RWPE1 (cell line): ENCODE measurements at regions not wholly inside any gene's neighbourhood (a gene's known extent, or its start where the extent isn't known, plus 50 kb on each side); places are given as distances from the start of the nearest gene placed in this dataset.

Experiments
- CTCF ChIA-PET: fragments of 350-600 bp; sonication (Branson Sonifier 250); formaldehyde crosslinking; extraction: SDS; loops from one replicate; lab custom pipeline; 2021; lab: Yijun Ruan, JAX
- POLR2A ChIA-PET: fragments of 400-600 bp; formaldehyde crosslinking; extraction: SDS; loops from one replicate; lab custom pipeline; 2020; ENCODE audit warnings: antibody characterized with exemption; ENCODE audit not compliant: low non-redundant PET; lab: Yijun Ruan, JAX
- DNase-seq: peaks from one replicate; pipeline ENCODE4 v3.0.0; 2012; ENCODE audit warnings: low spot score
- H3K27ac ChIP-seq: fragments of 450-650 bp; 2 replicates; pipeline ENCODE4 v1.5.1; 2017
- CTCF ChIP-seq: fragments of 450-650 bp; conservative IDR thresholded peaks from 2 replicates; pipeline ENCODE4 v1.5.1; 2017; ENCODE audit warnings: low read depth, mild to moderate bottlenecking

- no peak overlapping the region for H3K27ac ChIP-seq
- no peak for TF ChIP-seq CTCF
- ChIA-PET CTCF (interaction anchor here (0.7 kb wide), 1 partner anchor 1017 kb away, joined by 4 read pairs; no protein-coding TSS in a partner anchor), POLR2A (no interaction called here)
- no peak for DNase-seq
Measured at GRCh38 chr14:98018628-98019027, 1221.4 kb downstream of the VRK1 start.

- DNase-seq: no peak
- CTCF ChIA-PET: no interaction called here
- no peak for TF ChIP-seq CTCF
- POLR2A ChIA-PET: no interaction called here
- no peak overlapping the region for H3K27ac ChIP-seq
Measured at GRCh38 chr14:98022541-98023520, 1225.6 kb downstream of the VRK1 start.

- no peak for DNase-seq
- no peak overlapping the region for H3K27ac ChIP-seq
- ChIA-PET CTCF (no interaction called here), POLR2A (no interaction called here)
- no peak for TF ChIP-seq CTCF
Measured at GRCh38 chr14:98028162-98028561, 1231.0 kb downstream of the VRK1 start.

- CTCF ChIA-PET: no interaction called here
- no peak for DNase-seq
- no peak for TF ChIP-seq CTCF
- H3K27ac ChIP-seq: no peak overlapping the region
- POLR2A ChIA-PET: no interaction called here
Measured at GRCh38 chr14:98035396-98035795, 1236.6 kb downstream of the BCL11B start.

GRCh38 chr14:98037831-98038230, 1234.2 kb downstream of the BCL11B start:
- H3K27ac ChIP-seq: no peak overlapping the region
- ChIA-PET POLR2A (no interaction called here), CTCF (no interaction called here)
- DNase-seq: no peak
- no peak for TF ChIP-seq CTCF

- H3K27ac ChIP-seq: no peak overlapping the region
- CTCF ChIA-PET: no interaction called here
- POLR2A ChIA-PET: no interaction called here
- TF ChIP-seq CTCF: no peak
- no peak for DNase-seq
Measured at GRCh38 chr14:98056946-98057345, 1215.1 kb downstream of the BCL11B start.
